ENCODE measurements at regions not wholly inside any gene's neighbourhood (a gene's known extent, or its start where the extent isn't known, plus 50 kb on each side); places are given as distances from the start of the nearest gene placed in this dataset.

- no peak for TF ChIP-seq CHD7 (IDR thresholded peaks at IDR 0.05; ENCODE audit: insufficient replicate concordance, low read length)
- no peak for TF ChIP-seq CREB1 (IDR thresholded peaks at IDR 0.05)
- no peak for TF ChIP-seq KDM4A (IDR thresholded peaks at IDR 0.05; ENCODE audit: low read depth, low read length, severe bottlenecking)
- TF ChIP-seq EGR1 (IDR thresholded peaks at IDR 0.05; ENCODE audit: borderline replicate concordance, low read depth, low read length), result no peak
- TF ChIP-seq SP1 (IDR thresholded peaks at IDR 0.05; ENCODE audit: low read depth, low read length), result no peak
Observed at GRCh38 chr9:78725503-78725902, 428.6 kb downstream of the PSAT1 start (continued).
